ENCODE measurements at regions not wholly inside any gene's neighbourhood (a gene's known extent, or its start where the extent isn't known, plus 50 kb on each side); places are given as distances from the start of the nearest gene placed in this dataset.

- no peak overlapping the region for H3K4ac ChIP-seq (replicated peaks; ENCODE audit: insufficient read length, low read depth, low read length)
- no peaks in the 10 kb centered on the region for H3K79me2 ChIP-seq (ENCODE audit: control insufficient read depth in 1 of 2, insufficient read depth in 2 of 2, low read length in 2 of 2)
- no peak for TF ChIP-seq RBBP5 (IDR thresholded peaks at IDR 0.05; ENCODE audit: borderline replicate concordance, low read depth, low read length)
- no peak for TF ChIP-seq HDAC6 (IDR thresholded peaks at IDR 0.05; ENCODE audit: low read depth, low read length)
- no peak for TF ChIP-seq SIRT6 (IDR thresholded peaks at IDR 0.05; ENCODE audit: low read length)
- no peak for TF ChIP-seq SIX5 (IDR thresholded peaks at IDR 0.05; ENCODE audit: low read depth, low read length)
- peaks cover 0 to 3% (median under 1%) of the 10 kb centered on the region in 4 experiments; a peak in 2 of 7 replicates for H3K4me1 ChIP-seq (replicated peaks in 1 of 4; ENCODE audit: control insufficient read depth in 3 of 4, insufficient read depth in 4 of 4, low read length in 3 of 4)
- H4K8ac ChIP-seq (ENCODE audit: extremely low read depth, insufficient read depth, low read length): no peak overlapping the region
- no peak overlapping the region for H2BK120ac ChIP-seq (replicated peaks; ENCODE audit: low read depth, low read length)
- ChIA-PET POLR2A (ENCODE audit: partially characterized antibody) (no interaction called here), CTCF (ENCODE audit: partially characterized antibody) (interaction anchor here (0.9 kb wide), 1 partner anchor 10 kb away, joined by 4 read pairs; no protein-coding TSS in a partner anchor)
- no peak overlapping the region for H2AFZ ChIP-seq (ENCODE audit: low read length)
- no peak overlapping the region for H2AK5ac ChIP-seq (ENCODE audit: low read depth, low read length)
- H4K91ac ChIP-seq (replicated peaks; ENCODE audit: insufficient read length, low read length): no peak overlapping the region
- H3K79me1 ChIP-seq (ENCODE audit: low read depth, low read length): no peaks in the 10 kb centered on the region
- no peak overlapping the region for H4K5ac ChIP-seq (ENCODE audit: insufficient read length, low read depth, low read length)
- no peak overlapping the region for H3K9ac ChIP-seq (replicated peaks in 1 of 4; ENCODE audit: extremely low read depth in 1 of 4, low read depth in 3 of 4, low read length in 3 of 4)
- H2BK12ac ChIP-seq (ENCODE audit: low read depth, low read length): no peak overlapping the region
- H3K9me3 ChIP-seq (ENCODE audit: insufficient read depth in 2 of 2, low read depth in 1 of 2, low read length in 1 of 2): no peaks in the 10 kb centered on the region
- FAIRE-seq: no peak
- no peak overlapping the region for H3K27ac ChIP-seq (ENCODE audit: low read depth, low read length)
- no peak overlapping the region for H3K18ac ChIP-seq (ENCODE audit: extremely low read depth, low read length)
- H3K23ac ChIP-seq (ENCODE audit: insufficient read length): no peak overlapping the region
- H3K36me3 ChIP-seq (ENCODE audit: control insufficient read depth in 2 of 4, insufficient read depth in 4 of 4, low read length in 3 of 4): no peaks in the 10 kb centered on the region
- no peak overlapping the region for H3K4me3 ChIP-seq (ENCODE audit: extremely low read depth in 1 of 4, insufficient read depth in 2 of 4, low read depth in 3 of 4, low read length in 4 of 4)
- no peaks in the 10 kb centered on the region for H4K20me1 ChIP-seq (replicated peaks in 1 of 2; ENCODE audit: control insufficient read depth in 1 of 2, insufficient read depth in 2 of 2, low read length in 2 of 2)
- H3K4me2 ChIP-seq (ENCODE audit: insufficient read depth in 1 of 2, low read depth in 2 of 2, low read length in 2 of 2): no peak overlapping the region
- H3K27me3 ChIP-seq (replicated peaks in 1 of 4; ENCODE audit: control insufficient read depth in 3 of 4, extremely low read depth in 1 of 4, insufficient read depth in 3 of 4, low read length in 3 of 4): no peaks in the 10 kb centered on the region
- H2BK5ac ChIP-seq (ENCODE audit: low read depth, low read length): no peak overlapping the region
- H3K56ac ChIP-seq (replicated peaks; ENCODE audit: insufficient read length, low read depth, low read length): no peak overlapping the region
- H3K23me2 ChIP-seq (ENCODE audit: low read depth, low read length): no peaks in the 10 kb centered on the region
- no peak overlapping the region for H2BK20ac ChIP-seq (ENCODE audit: low read length)
- H3K14ac ChIP-seq (ENCODE audit: insufficient read length): no peak overlapping the region
- 100% methylated on average over 1 of the region's 1 CpG; no CpG with 5 or more reads in 1 of the 2 experiments for WGBS, 2 experiments (ENCODE audit: extremely low coverage in 1 of 2, insufficient coverage in 1 of 2, insufficient read length in 1 of 2, insufficient replicate concordance in 2 of 2, low coverage in 1 of 2, low lambda C conversion rate in 2 of 2, missing lambda C conversion rate in 1 of 2)
- no peak overlapping the region for H2BK15ac ChIP-seq (ENCODE audit: low read length)
- DNase-seq (ENCODE audit: low read depth in 1 of 2, low spot score in 2 of 2): no peak
Observed at GRCh38 chr11:100545970-100546369, 141.1 kb upstream of the ARHGAP42 start.
